ENCODE measurements at regions not wholly inside any gene's neighbourhood (a gene's known extent, or its start where the extent isn't known, plus 50 kb on each side); places are given as distances from the start of the nearest gene placed in this dataset.

DNA sequence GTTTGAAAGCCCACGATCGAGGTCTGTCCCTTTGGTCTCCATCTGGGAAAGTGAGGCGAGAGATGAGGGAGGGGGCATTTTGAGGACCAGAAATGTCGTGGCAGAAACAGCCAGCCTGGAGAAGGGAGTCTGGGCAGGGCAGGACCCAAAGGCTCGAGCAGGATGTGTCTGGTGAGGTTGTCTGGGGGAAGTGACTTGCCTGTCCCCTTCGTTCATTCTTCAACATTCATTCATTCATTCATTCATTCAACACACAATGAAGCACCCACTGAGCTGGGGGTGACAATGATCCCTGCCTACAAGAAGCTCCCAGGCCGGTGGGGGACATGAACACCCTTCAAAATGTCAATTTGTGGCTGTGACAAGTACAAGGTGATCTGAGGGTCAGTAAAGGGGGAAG, 80.5 kb downstream of the CEBPB start:
- H3K9ac ChIP-seq (ENCODE audit: low read length), result no peak overlapping the region
- no peak overlapping the region for H2AFZ ChIP-seq (ENCODE audit: low read length)
- no peaks in the 10 kb centered on the region for H3K9me3 ChIP-seq (ENCODE audit: low read length)
- TF ChIP-seq EZH2 (IDR thresholded peaks at IDR 0.05; ENCODE audit: borderline replicate concordance, low read length) (no peak), CTCF (IDR thresholded peaks at IDR 0.05; ENCODE audit: low read length) (no peak)
- H3K27ac ChIP-seq (ENCODE audit: low read depth, low read length, poor library complexity, severe bottlenecking), result no peak overlapping the region
- H4K20me1 ChIP-seq (ENCODE audit: insufficient read depth, low read length), result no peaks in the 10 kb centered on the region
- H3K36me3 ChIP-seq (ENCODE audit: insufficient read depth, low read length), result no peaks in the 10 kb centered on the region
- H3K4me1 ChIP-seq (ENCODE audit: insufficient read depth, low read length, severe bottlenecking), result no peaks in the 10 kb centered on the region
- no peak overlapping the region for H3K4me2 ChIP-seq (ENCODE audit: low read length)
- no peaks in the 10 kb centered on the region for H3F3A ChIP-seq (ENCODE audit: insufficient read depth, low read length)
- no peaks in the 10 kb centered on the region for H3K79me2 ChIP-seq (ENCODE audit: insufficient read depth, low read length)
- H3K9me2 ChIP-seq (ENCODE audit: low read depth, low read length), result no peaks in the 10 kb centered on the region
- H3K4me3 ChIP-seq (ENCODE audit: low read depth, low read length, poor library complexity, severe bottlenecking), result no peak overlapping the region
- peaks cover 29% of the 10 kb centered on the region for H3K27me3 ChIP-seq (ENCODE audit: insufficient read depth, low read length)

DNA sequence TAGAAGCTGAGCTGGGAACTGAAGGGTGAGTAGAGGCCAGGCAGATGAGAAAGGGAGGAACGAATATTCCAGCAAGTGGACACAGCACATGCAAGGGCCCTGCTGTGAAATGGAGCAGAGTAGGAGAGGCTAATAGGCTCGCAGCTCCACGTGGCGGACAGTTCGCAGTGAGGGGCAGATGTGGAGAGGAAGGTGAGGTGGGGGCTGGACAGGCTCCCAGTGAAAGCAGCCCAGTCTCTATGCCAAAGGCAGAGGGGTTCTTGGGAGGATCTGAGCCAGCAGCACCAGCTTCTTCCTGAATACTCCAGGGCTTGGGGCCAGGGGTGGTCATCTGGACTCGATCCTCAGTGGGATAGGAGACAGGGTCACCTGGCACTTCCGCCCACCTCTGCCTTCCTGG, 81.0 kb downstream of the CEBPB start:
- no peak overlapping the region for H3K9ac ChIP-seq (ENCODE audit: low read length)
- no peaks in the 10 kb centered on the region for H3K9me2 ChIP-seq (ENCODE audit: low read depth, low read length)
- H3K9me3 ChIP-seq (ENCODE audit: low read length), result no peaks in the 10 kb centered on the region
- H3K4me2 ChIP-seq (ENCODE audit: low read length), result no peak overlapping the region
- H3K4me1 ChIP-seq (ENCODE audit: insufficient read depth, low read length, severe bottlenecking), result no peaks in the 10 kb centered on the region
- H3K27ac ChIP-seq (ENCODE audit: low read depth, low read length, poor library complexity, severe bottlenecking), result no peak overlapping the region
- H3K4me3 ChIP-seq (ENCODE audit: low read depth, low read length, poor library complexity, severe bottlenecking), result no peak overlapping the region
- no peaks in the 10 kb centered on the region for H3K79me2 ChIP-seq (ENCODE audit: insufficient read depth, low read length)
- H3K27me3 ChIP-seq (ENCODE audit: insufficient read depth, low read length), result peaks cover 30% of the 10 kb centered on the region
- TF ChIP-seq CTCF (IDR thresholded peaks at IDR 0.05; ENCODE audit: low read length), result no peak
- TF ChIP-seq EZH2 (IDR thresholded peaks at IDR 0.05; ENCODE audit: borderline replicate concordance, low read length), result no peak
- H2AFZ ChIP-seq (ENCODE audit: low read length), result no peak overlapping the region
- no peaks in the 10 kb centered on the region for H3F3A ChIP-seq (ENCODE audit: insufficient read depth, low read length)
- no peaks in the 10 kb centered on the region for H4K20me1 ChIP-seq (ENCODE audit: insufficient read depth, low read length)
- no peaks in the 10 kb centered on the region for H3K36me3 ChIP-seq (ENCODE audit: insufficient read depth, low read length)

GRCh38 chr20:50272030-50272723, 81.5 kb downstream of the CEBPB start:
- H3K4me2 ChIP-seq (ENCODE audit: low read length), result no peak overlapping the region
- H3K79me2 ChIP-seq (ENCODE audit: insufficient read depth, low read length), result no peaks in the 10 kb centered on the region
- no peaks in the 10 kb centered on the region for H3K9me3 ChIP-seq (ENCODE audit: low read length)
- H3K27me3 ChIP-seq (ENCODE audit: insufficient read depth, low read length), result peaks cover 30% of the 10 kb centered on the region; the same call in 1 of the 2 replicates
- H3K36me3 ChIP-seq (ENCODE audit: insufficient read depth, low read length), result no peaks in the 10 kb centered on the region
- H3K9ac ChIP-seq (ENCODE audit: low read length), result no peak overlapping the region
- TF ChIP-seq EZH2 (IDR thresholded peaks at IDR 0.05; ENCODE audit: borderline replicate concordance, low read length) (no peak), CTCF (IDR thresholded peaks at IDR 0.05; ENCODE audit: low read length) (no peak)
- no peak overlapping the region for H3K27ac ChIP-seq (ENCODE audit: low read depth, low read length, poor library complexity, severe bottlenecking)
- H3K9me2 ChIP-seq (ENCODE audit: low read depth, low read length), result no peaks in the 10 kb centered on the region
- H3F3A ChIP-seq (ENCODE audit: insufficient read depth, low read length), result no peaks in the 10 kb centered on the region
- no peaks in the 10 kb centered on the region for H3K4me1 ChIP-seq (ENCODE audit: insufficient read depth, low read length, severe bottlenecking)
- no peaks in the 10 kb centered on the region for H4K20me1 ChIP-seq (ENCODE audit: insufficient read depth, low read length)
- H2AFZ ChIP-seq (ENCODE audit: low read length), result no peak overlapping the region
- no peak overlapping the region for H3K4me3 ChIP-seq (ENCODE audit: low read depth, low read length, poor library complexity, severe bottlenecking)
